Psoas muscle (tissue), 7 donors: ENCODE measurements at regions not wholly inside any gene's neighbourhood (a gene's known extent, or its start where the extent isn't known, plus 50 kb on each side); places are given as distances from the start of the nearest gene placed in this dataset.

Experiments used
- ATAC-seq, 4 donors: fragments of 200-7000 bp; cut with Tn5 transposase; one replicate each; pipeline ENCODE4 v1.9.1; 2020; ENCODE audit warnings: moderate library complexity in 3 of 4, mild to moderate bottlenecking in 2 of 4
- DNase-seq, 2 donors: peaks; one replicate each; pipeline ENCODE4 v3.0.0-alpha.2; 2020
- H3K27ac ChIP-seq: fragments of 200-600 bp; one replicate; pipeline ENCODE4 v1.8.0; 2022
- H3K27me3 ChIP-seq, 3 donors: fragments of 200-600 bp in 1 of 3; one replicate each; pipeline versions ENCODE4 v1.6.1 to v1.8.0; 2013 to 2022; ENCODE audit warnings: low read length in 2 of 3, mild to moderate bottlenecking in 2 of 3, moderate library complexity in 1 of 3; ENCODE audit not compliant: insufficient read depth in 3 of 3
- H3K36me3 ChIP-seq, 2 donors: fragments of 200-600 bp in 1 of 2; one replicate each; pipeline versions ENCODE4 v1.6.1 to v1.8.0; 2013 to 2022; ENCODE audit warnings: low read depth in 1 of 2, mild to moderate bottlenecking in 1 of 2, moderate library complexity in 1 of 2; ENCODE audit not compliant: insufficient read depth in 1 of 2
- H3K4me1 ChIP-seq: fragments of 200-600 bp; one replicate; pipeline ENCODE4 v1.8.0; 2022
- H3K4me3 ChIP-seq: fragments of 200-600 bp; one replicate; pipeline ENCODE4 v1.8.0; 2022; ENCODE audit warnings: mild to moderate bottlenecking
- H3K9me3 ChIP-seq: fragments of 200-600 bp; one replicate; pipeline ENCODE4 v1.8.0; 2022
- CTCF ChIP-seq: fragments of 200-600 bp; IDR thresholded peaks from one replicate; pipeline ENCODE4 v1.8.0; 2022; ENCODE audit warnings: antibody characterized with exemption
- WGBS, 3 donors: extraction: QIAGEN DNeasy Blood & Tissue Kit; methylation state at CpG; one replicate each; pipeline versions ENCODE4 v1.1.6 to v1.1.7; 2013; 5-methylcytosine and 5-hydroxymethylcytosine counted together
- intact Hi-C, 2 donors: fragments of 100-400 bp; cut with DNase I; formaldehyde crosslinking; loops; one replicate each; pipeline versions ENCODE4 v1.11.0 to v1.14.2; 2022
- donor health status: healthy with polysubstance abuse.
- donor health status: DM: no; HTN: no; CAD: no; lungs with moderate emphysema.
- donor health status: Bipolar disorder and iron deficiency.
- donor health status: healthy.
- donor health status: DM: yes; HTN: yes; CAD: no.
- donor health status: DM: no; HTN: no; CAD: no.
- donor health status: DM: yes; HTN: yes; CAD: no.

GRCh38 chr12:92089559-92089958, 56.1 kb downstream of the BTG1 start:
- intact Hi-C loops: no loop called here
- ATAC-seq: no peak
- H3K27me3 ChIP-seq: no peaks in the 10 kb centered on the region
- H3K36me3 ChIP-seq: no peaks in the 10 kb centered on the region
- no peak for DNase-seq
- H3K27ac ChIP-seq: no peak overlapping the region
- no peak overlapping the region for H3K4me3 ChIP-seq
- peaks cover 3% of the 10 kb centered on the region for H3K4me1 ChIP-seq
- no peak for TF ChIP-seq CTCF
- H3K9me3 ChIP-seq: no peaks in the 10 kb centered on the region

- no peak overlapping the region for H3K27ac ChIP-seq
- no peaks in the 10 kb centered on the region for H3K27me3 ChIP-seq
- H3K9me3 ChIP-seq: no peaks in the 10 kb centered on the region
- H3K36me3 ChIP-seq: no peaks in the 10 kb centered on the region
- no peak overlapping the region for H3K4me3 ChIP-seq
- peaks cover 3% of the 10 kb centered on the region for H3K4me1 ChIP-seq
- 49 to 59% (median 54%) methylated on average over 2 of the region's 2 CpGs for whole genome bisulfite sequencing, 3 donors
- TF ChIP-seq CTCF: no peak
- DNase-seq (no peak), ATAC-seq (no peak)
- intact Hi-C loops: no loop called here
Observed at GRCh38 chr12:92088805-92089204, 56.8 kb downstream of the BTG1 start.

- no peaks in the 10 kb centered on the region for H3K36me3 ChIP-seq
Observed at GRCh38 chr12:92085736-92086040, 60.0 kb downstream of the BTG1 start.

GRCh38 chr12:92085040-92085735, 60.5 kb downstream of the BTG1 start:
- WGBS, 3 donors: 66 to 73% (median 68%) methylated on average over 3 of the region's 3 CpGs
- no peak for TF ChIP-seq CTCF
- DNase-seq: no peak
- Histone ChIP-seq H3K4me3 (no peak overlapping the region), H3K9me3 (no peaks in the 10 kb centered on the region), H3K27me3 (no peaks in the 10 kb centered on the region), H3K27ac (no peak overlapping the region), H3K36me3 (no peaks in the 10 kb centered on the region), H3K4me1 (peaks cover 3% of the 10 kb centered on the region)
- intact Hi-C loops: no loop called here
- ATAC-seq: no peak

More at GRCh38 chr12:92085736-92086040, 60.0 kb downstream of the BTG1 start:
- WGBS, 3 donors: 89 to 92% (median 92%) methylated on average over 1 of the region's 1 CpG
- H3K27ac ChIP-seq: no peak overlapping the region
- H3K4me1 ChIP-seq: peaks cover 3% of the 10 kb centered on the region
- intact Hi-C loops: no loop called here
- H3K27me3 ChIP-seq: no peaks in the 10 kb centered on the region
- no peak overlapping the region for H3K4me3 ChIP-seq
- ATAC-seq (no peak), DNase-seq (no peak)
- no peak for TF ChIP-seq CTCF
- H3K9me3 ChIP-seq: no peaks in the 10 kb centered on the region

- Histone ChIP-seq H3K9me3 (no peaks in the 10 kb centered on the region), H3K4me1 (no peaks in the 10 kb centered on the region), H3K4me3 (no peak overlapping the region), H3K36me3 (no peaks in the 10 kb centered on the region), H3K27me3 (no peaks in the 10 kb centered on the region), H3K27ac (no peak overlapping the region)
- TF ChIP-seq CTCF: no peak
- DNase-seq (no peak), ATAC-seq (no peak)
- intact Hi-C loops: no loop called here
- WGBS, 3 donors: 84 to 93% (median 86%) methylated on average over 3 of the region's 3 CpGs
Observed at GRCh38 chr12:92080911-92081285, 64.7 kb downstream of the BTG1 start.
